Spleen (tissue), 11 donors: ENCODE measurements at regions not wholly inside any gene's neighbourhood (a gene's known extent, or its start where the extent isn't known, plus 50 kb on each side); places are given as distances from the start of the nearest gene placed in this dataset.

Experiments used
- DNase-seq: peaks from one replicate; pipeline ENCODE4 v3.0.0-alpha.2; 2020
- H3K27ac ChIP-seq, 8 donors: fragments of 200-600 bp; sonication (generic) in 7 of 8; 1 replicate in 4 of 8; 2 replicates in 4 of 8; pipeline versions ENCODE4 v1.5.0 to v1.8.0; 2016 to 2021; ENCODE audit warnings: inconsistent platforms in 4 of 8, mild to moderate bottlenecking in 4 of 8, moderate library complexity in 1 of 8
- H3K27me3 ChIP-seq, 7 donors: fragments of 200-600 bp; sonication (generic) in 6 of 7; replicated peaks in 1 of 7; 1 replicate in 4 of 7; 2 replicates in 3 of 7; pipeline versions ENCODE4 v1.5.0 to v1.8.0; 2016 to 2021; ENCODE audit warnings: inconsistent platforms in 3 of 7, mild to moderate bottlenecking in 1 of 7
- H3K36me3 ChIP-seq, 6 donors: fragments of 200-600 bp; sonication (generic) in 5 of 6; 1 replicate in 4 of 6; 2 replicates in 2 of 6; pipeline versions ENCODE4 v1.5.0 to v1.8.0; 2016 to 2021; ENCODE audit warnings: inconsistent platforms in 2 of 6
- H3K4me1 ChIP-seq, 6 donors: fragments of 200-600 bp; sonication (generic) in 5 of 6; 1 replicate in 3 of 6; 2 replicates in 3 of 6; pipeline versions ENCODE4 v1.5.0 to v1.8.0; 2016 to 2021; ENCODE audit warnings: inconsistent platforms in 3 of 6
- H3K4me3 ChIP-seq, 8 donors: fragments of 200-600 bp; sonication (generic) in 7 of 8; 1 replicate in 4 of 8; 2 replicates in 4 of 8; pipeline versions ENCODE4 v1.5.0 to v1.8.0; 2016 to 2021; ENCODE audit warnings: inconsistent platforms in 4 of 8, mild to moderate bottlenecking in 4 of 8, moderate library complexity in 2 of 8
- H3K9me3 ChIP-seq, 8 donors: fragments of 200-600 bp; sonication (generic) in 7 of 8; 1 replicate in 4 of 8; 2 replicates in 4 of 8; pipeline versions ENCODE4 v1.5.0 to v1.8.0; 2016 to 2021; ENCODE audit warnings: inconsistent platforms in 4 of 8
- POLR2A ChIP-seq, 3 donors: fragments of 450-650 bp; IDR thresholded peaks; one replicate each; pipeline ENCODE4 v1.5.1; 2017; ENCODE audit warnings: antibody characterized with exemption in 3 of 3, mild to moderate bottlenecking in 1 of 3
- POLR2AphosphoS5 ChIP-seq, 3 donors: sonication (generic); formaldehyde crosslinking; IDR thresholded peaks; one replicate each; pipeline ENCODE4 v1.5.1; 2017; ENCODE audit warnings: antibody characterized with exemption in 3 of 3
- WGBS, 5 donors: extraction: QIAGEN DNeasy Blood & Tissue Kit in 3 of 5; methylation state at CpG; one replicate each; pipeline versions ENCODE4 v1.1.5 to v1.1.7; 2013 to 2018; 5-methylcytosine and 5-hydroxymethylcytosine counted together
- intact Hi-C: fragments of 100-400 bp; cut with DNase I; formaldehyde crosslinking; loops from one replicate; pipeline ENCODE4 v1.15.0; 2023; ENCODE audit warnings: low total_unique reads
- TF ChIP-seq, protein P1 (sequence below), 11 experiments: fragments of 200-600 bp in 7 of 11; fragments of 450-650 bp in 4 of 11; sonication (generic) in 4 of 11; IDR thresholded peaks in 8 of 11; conservative IDR thresholded peaks in 3 of 11; 1 replicate in 7 of 11; 2 replicates in 4 of 11; pipeline versions ENCODE4 v1.4.0 to v1.8.0; 2016 to 2021; ENCODE audit warnings: antibody characterized with exemption in 11 of 11, inconsistent platforms in 4 of 11, mild to moderate bottlenecking in 1 of 11
- donor health status: healthy with polysubstance abuse.
- donor health status: DM: no; HTN: no; CAD: no; lungs with moderate emphysema.
- donor health status: DM: no; HTN: no; CAD: no.
- donor health status: Bipolar disorder and iron deficiency.
- donor health status: healthy.
- donor health status: DM: no; HTN: no; CAD: no.
- donor health status: DM: yes; HTN: yes; CAD: no.

- intact Hi-C loops: no loop called here
- WGBS, 5 donors: 69 to 90% (median 87%) methylated on average over 2 of the region's 2 CpGs
- H3K9me3 ChIP-seq: peaks cover 0 to 22% (median 9%) of the 10 kb centered on the region in 8 donors
These were observed 615.8 kb downstream of the SNAPC1 start for GRCh38 chr14:62378057-62378456.

GRCh38 chr14:62381311-62382070, 619.3 kb downstream of the SNAPC1 start:
- no peaks in the 10 kb centered on the region for H3K36me3 ChIP-seq
- DNase-seq: no peak
- intact Hi-C loops: no loop called here
- H3K4me3 ChIP-seq: no peak overlapping the region
- 66 to 76% (median 70%) methylated on average over 8 of the region's 8 CpGs for WGBS, 5 donors
- H3K27me3 ChIP-seq: no peaks in the 10 kb centered on the region
- peaks cover 0 to 22% (median 11%) of the 10 kb centered on the region in 8 donors for H3K9me3 ChIP-seq
- no peaks in the 10 kb centered on the region for H3K4me1 ChIP-seq
- TF ChIP-seq POLR2A (IDR thresholded peaks at IDR 0.05) (no peak), POLR2AphosphoS5 (IDR thresholded peaks at IDR 0.05) (no peak)
- TF ChIP-seq, protein P1, sequence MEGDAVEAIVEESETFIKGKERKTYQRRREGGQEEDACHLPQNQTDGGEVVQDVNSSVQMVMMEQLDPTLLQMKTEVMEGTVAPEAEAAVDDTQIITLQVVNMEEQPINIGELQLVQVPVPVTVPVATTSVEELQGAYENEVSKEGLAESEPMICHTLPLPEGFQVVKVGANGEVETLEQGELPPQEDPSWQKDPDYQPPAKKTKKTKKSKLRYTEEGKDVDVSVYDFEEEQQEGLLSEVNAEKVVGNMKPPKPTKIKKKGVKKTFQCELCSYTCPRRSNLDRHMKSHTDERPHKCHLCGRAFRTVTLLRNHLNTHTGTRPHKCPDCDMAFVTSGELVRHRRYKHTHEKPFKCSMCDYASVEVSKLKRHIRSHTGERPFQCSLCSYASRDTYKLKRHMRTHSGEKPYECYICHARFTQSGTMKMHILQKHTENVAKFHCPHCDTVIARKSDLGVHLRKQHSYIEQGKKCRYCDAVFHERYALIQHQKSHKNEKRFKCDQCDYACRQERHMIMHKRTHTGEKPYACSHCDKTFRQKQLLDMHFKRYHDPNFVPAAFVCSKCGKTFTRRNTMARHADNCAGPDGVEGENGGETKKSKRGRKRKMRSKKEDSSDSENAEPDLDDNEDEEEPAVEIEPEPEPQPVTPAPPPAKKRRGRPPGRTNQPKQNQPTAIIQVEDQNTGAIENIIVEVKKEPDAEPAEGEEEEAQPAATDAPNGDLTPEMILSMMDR (IDR thresholded peaks at IDR 0.05 in 8 of 11, conservative IDR thresholded peaks at IDR 0.05 in 3 of 11): no peak
- no peak overlapping the region for H3K27ac ChIP-seq

More at GRCh38 chr14:62378057-62378456, 615.8 kb downstream of the SNAPC1 start:
- Histone ChIP-seq H3K27me3 (no peaks in the 10 kb centered on the region), H3K4me1 (no peaks in the 10 kb centered on the region), H3K36me3 (no peaks in the 10 kb centered on the region), H3K27ac (no peak overlapping the region), H3K4me3 (no peak overlapping the region)
- DNase-seq: no peak
- TF ChIP-seq POLR2AphosphoS5 (IDR thresholded peaks at IDR 0.05) (no peak), POLR2A (IDR thresholded peaks at IDR 0.05) (no peak)
- TF ChIP-seq, protein P1 (IDR thresholded peaks at IDR 0.05 in 8 of 11, conservative IDR thresholded peaks at IDR 0.05 in 3 of 11): no peak

DNA sequence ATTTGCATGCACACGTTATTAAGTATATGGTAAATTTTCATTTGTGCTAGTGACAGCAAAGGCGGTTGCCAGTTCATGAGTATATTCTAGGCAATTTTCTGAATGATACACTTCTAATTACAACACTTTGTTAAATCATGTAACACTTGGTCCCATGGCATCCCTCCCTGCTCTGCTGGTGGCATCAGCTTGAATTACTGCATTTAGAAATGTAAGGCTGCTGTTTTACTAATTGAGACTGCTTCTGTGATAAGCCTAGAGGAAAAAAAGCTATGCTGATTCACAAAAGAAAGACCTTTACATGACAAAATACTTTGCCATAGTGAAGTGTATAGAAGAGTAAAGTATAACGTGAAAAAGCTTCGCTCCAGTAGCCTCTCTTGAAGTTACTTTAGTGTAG, 636.1 kb downstream of the KCNH5 start:
- Histone ChIP-seq H3K9me3 (peaks cover 0 to 5% (median 0%) of the 10 kb centered on the region in 8 donors), H3K4me3 (no peak overlapping the region), H3K27me3 (no peaks in the 10 kb centered on the region), H3K36me3 (no peaks in the 10 kb centered on the region), H3K4me1 (no peaks in the 10 kb centered on the region), H3K27ac (no peak overlapping the region)
- WGBS, 5 donors: 63 to 70% (median 67%) methylated on average over 4 of the region's 4 CpGs
- intact Hi-C loops: no loop called here
- no peak for DNase-seq
- TF ChIP-seq POLR2A (IDR thresholded peaks at IDR 0.05) (no peak), POLR2AphosphoS5 (IDR thresholded peaks at IDR 0.05) (no peak)
- TF ChIP-seq, protein P1 (IDR thresholded peaks at IDR 0.05 in 8 of 11, conservative IDR thresholded peaks at IDR 0.05 in 3 of 11): no peak

DNA sequence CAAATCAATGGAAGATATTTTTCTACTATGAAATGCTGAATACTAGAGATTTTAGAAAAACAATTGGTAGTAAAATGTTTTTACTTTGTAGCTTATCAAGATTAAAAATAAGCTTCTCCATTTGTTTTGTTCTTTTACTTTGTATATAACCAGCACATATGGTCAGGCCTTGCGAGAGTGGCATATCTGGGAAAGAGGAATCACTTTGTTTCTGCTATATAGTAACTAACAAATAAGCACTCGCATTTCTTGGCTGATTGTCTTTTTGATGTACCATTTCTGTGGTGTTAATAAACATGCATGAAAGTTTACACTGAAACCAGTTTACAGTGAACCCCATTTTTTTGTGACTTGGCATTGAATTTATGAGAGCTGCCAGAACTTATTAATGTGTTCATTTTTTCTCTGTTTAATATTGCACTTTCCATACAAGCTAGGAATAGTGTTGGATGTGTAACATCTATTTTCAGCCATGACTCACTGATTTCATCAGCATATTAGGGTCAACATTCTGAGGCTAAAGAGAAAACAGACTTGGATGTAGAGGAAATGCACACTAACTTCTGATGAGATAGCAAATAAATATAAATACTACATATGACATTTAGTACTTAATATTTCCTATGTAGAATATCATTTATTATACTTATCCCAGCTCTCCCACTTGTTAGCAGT, 635.5 kb downstream of the KCNH5 start:
- H3K4me1 ChIP-seq: no peaks in the 10 kb centered on the region
- H3K27me3 ChIP-seq: no peaks in the 10 kb centered on the region
- H3K36me3 ChIP-seq: no peaks in the 10 kb centered on the region
- WGBS, 5 donors: 75 to 89% (median 81%) methylated on average over 2 of the region's 2 CpGs
- H3K27ac ChIP-seq: no peak overlapping the region
- H3K9me3 ChIP-seq: no peaks in the 10 kb centered on the region
- no peak for DNase-seq
- intact Hi-C loops: no loop called here
- H3K4me3 ChIP-seq: no peak overlapping the region
- TF ChIP-seq POLR2A (IDR thresholded peaks at IDR 0.05): no peak
- TF ChIP-seq, protein P1 (IDR thresholded peaks at IDR 0.05 in 8 of 11, conservative IDR thresholded peaks at IDR 0.05 in 3 of 11): no peak
- TF ChIP-seq POLR2AphosphoS5 (IDR thresholded peaks at IDR 0.05): no peak
